Endothelial cell of umbilical vein (primary cell): ENCODE measurements at regions not wholly inside any gene's neighbourhood (a gene's known extent, or its start where the extent isn't known, plus 50 kb on each side); places are given as distances from the start of the nearest gene placed in this dataset.

ENCODE experiments used
- BruUV-seq: library from RNA; stranded (reverse); fragments of 400-500 nt; replicated peaks from 2 replicates; lab custom pipeline; 2021; lab: Mats Ljungman, UMichigan
- CTCF ChIA-PET: fragments of 300-600, 350-600 bp; sonication (Branson Sonifier 250); formaldehyde crosslinking; loops from one replicate; lab custom pipeline; 2021; ENCODE audit warnings: antibody characterized with exemption, inconsistent platforms; lab: Charles Lee
- POLR2A ChIA-PET: fragments of 300-600, 350-600 bp; sonication (Branson Sonifier 250); formaldehyde crosslinking; loops from one replicate; lab custom pipeline; 2021; ENCODE audit warnings: antibody characterized with exemption, inconsistent platforms; lab: Charles Lee
- DNase-seq: peaks from one replicate; pipeline ENCODE4 v3.0.0-alpha.2; 2011; ENCODE audit warnings: low read depth, low spot score
- FAIRE-seq: peaks from 2 replicates; lab custom pipeline; 2011; peaks lifted over from hg19 to GRCh38; lab: Jason Lieb, UNC
- H2AFZ ChIP-seq: 2 replicates; pipeline ENCODE4 v1.6.0; 2012; ENCODE audit warnings: low read depth, low read length, control low read depth, inconsistent platforms
- H3K27ac ChIP-seq: 2 replicates; pipeline ENCODE4 v1.5.1; 2011; ENCODE audit warnings: low read depth, mild to moderate bottlenecking, control low read depth, low read length, moderate library complexity; ENCODE audit not compliant: insufficient read depth
- H3K27me3 ChIP-seq, 2 experiments: 2 replicates each; pipeline versions ENCODE4 v1.6.0 to v1.6.1; 2011; ENCODE audit warnings: low read length in 2 of 2, mixed read lengths in 1 of 2; ENCODE audit not compliant: control insufficient read depth in 2 of 2, insufficient read depth in 2 of 2
- H3K36me3 ChIP-seq, 2 experiments: 2 replicates in 1 of 2; 3 replicates in 1 of 2; pipeline ENCODE4 v1.5.1; 2011; ENCODE audit warnings: low read length in 2 of 2, mild to moderate bottlenecking in 1 of 2, moderate library complexity in 1 of 2; ENCODE audit not compliant: control insufficient read depth in 2 of 2, insufficient read depth in 2 of 2; ENCODE audit errors: extremely low read depth in 1 of 2
- H3K4me1 ChIP-seq: 3 replicates; pipeline ENCODE4 v1.5.1; 2011; ENCODE audit warnings: mild to moderate bottlenecking, low read length; ENCODE audit not compliant: control insufficient read depth, insufficient read depth; ENCODE audit errors: extremely low read depth
- H3K4me2 ChIP-seq: 2 replicates; pipeline ENCODE4 v1.6.1; 2011; ENCODE audit warnings: low read length, control low read depth, mixed read lengths; ENCODE audit not compliant: insufficient read depth
- H3K4me3 ChIP-seq, 3 experiments: fragments of 200-600 bp in 1 of 3; sonication (generic), shearing (Covaris generic) in 1 of 3; replicated peaks in 1 of 3; 2 replicates each; pipeline ENCODE4 v1.5.1; 2011 to 2016; ENCODE audit warnings: control low read depth in 3 of 3, low read length in 3 of 3, mild to moderate bottlenecking in 2 of 3, inconsistent platforms in 1 of 3, low read depth in 1 of 3, moderate library complexity in 1 of 3; ENCODE audit not compliant: insufficient read depth in 1 of 3
- H3K79me2 ChIP-seq: 2 replicates; pipeline ENCODE4 v1.6.0; 2012; ENCODE audit warnings: low read length, inconsistent platforms; ENCODE audit not compliant: control insufficient read depth, insufficient read depth
- H3K9ac ChIP-seq: replicated peaks from 2 replicates; pipeline ENCODE3; 2011; ENCODE audit warnings: low read length, control low read depth; ENCODE audit not compliant: insufficient read depth; ENCODE audit errors: extremely low read depth
- H3K9me1 ChIP-seq: replicated peaks from 3 replicates; pipeline ENCODE4 v1.6.0; 2011; ENCODE audit warnings: mild to moderate bottlenecking, low read length; ENCODE audit not compliant: control insufficient read depth, insufficient read depth; ENCODE audit errors: extremely low read depth
- H3K9me3 ChIP-seq: replicated peaks from 2 replicates; pipeline ENCODE4 v1.5.1; 2012; ENCODE audit warnings: low read length, inconsistent platforms; ENCODE audit not compliant: control insufficient read depth, insufficient read depth
- H4K20me1 ChIP-seq: replicated peaks from 2 replicates; pipeline ENCODE3; 2011; ENCODE audit warnings: mild to moderate bottlenecking, low read length; ENCODE audit not compliant: control insufficient read depth, insufficient read depth; ENCODE audit errors: extremely low read depth
- CTCF ChIP-seq, 2 donors: IDR thresholded peaks; 1 replicate in 1 of 2; 2 replicates in 1 of 2; pipeline ENCODE4 v1.5.1; 2011; ENCODE audit warnings: low read length in 2 of 2, mild to moderate bottlenecking in 2 of 2, moderate library complexity in 2 of 2, control low read depth in 1 of 2, inconsistent platforms in 1 of 2, low read depth in 1 of 2; ENCODE audit not compliant: insufficient read depth in 1 of 2; ENCODE audit errors: extremely low read depth in 1 of 2
- EZH2 ChIP-seq: IDR thresholded peaks from 2 replicates; pipeline ENCODE4 v1.6.1; 2012; ENCODE audit warnings: borderline replicate concordance, low read depth, mild to moderate bottlenecking, moderate library complexity, low read length, inconsistent platforms; ENCODE audit not compliant: severe bottlenecking
- FOS ChIP-seq: IDR thresholded peaks from 2 replicates; pipeline ENCODE4 v1.6.1; 2011; ENCODE audit warnings: mild to moderate bottlenecking, low read length, moderate library complexity, borderline replicate concordance; ENCODE audit not compliant: insufficient read depth
- GATA2 ChIP-seq: IDR thresholded peaks from 2 replicates; pipeline ENCODE4 v1.7.0; 2011; ENCODE audit warnings: low read depth, mild to moderate bottlenecking, moderate library complexity, mixed read lengths, low read length; ENCODE audit not compliant: insufficient read length, insufficient read depth
- JUN ChIP-seq: IDR thresholded peaks from 2 replicates; pipeline ENCODE4 v1.6.1; 2011; ENCODE audit warnings: borderline replicate concordance, low read depth; ENCODE audit not compliant: insufficient read length, insufficient read depth
- MYC ChIP-seq: IDR thresholded peaks from one replicate; pipeline ENCODE4 v1.6.1; 2011; ENCODE audit warnings: mild to moderate bottlenecking, low read depth, low read length
- POLR2A ChIP-seq: IDR thresholded peaks from 2 replicates; pipeline ENCODE4 v1.6.1; 2012; ENCODE audit warnings: low read depth, mild to moderate bottlenecking, control low read depth, low read length
- POLR2AphosphoS5 ChIP-seq: IDR thresholded peaks from 2 replicates; pipeline ENCODE4 v1.6.1; 2012; ENCODE audit warnings: low read depth, mild to moderate bottlenecking, control low read depth, low read length, moderate library complexity; ENCODE audit not compliant: insufficient read depth
- dilution Hi-C: fragments of 300-500 bp; cut with MboI; formaldehyde crosslinking; loops from one replicate; pipeline ENCODE4 v1.15.0; 2019; ENCODE audit warnings: low sequenced_read_pairs; ENCODE audit not compliant: extremely low pct_ligation_motif_present
- intact Hi-C: fragments of 100-400 bp; cut with micrococcal nuclease; formaldehyde crosslinking; loops from one replicate; pipeline ENCODE4 v1.10.0; 2022
- TF ChIP-seq, protein P1 (sequence below): IDR thresholded peaks from 2 replicates; pipeline ENCODE4 v1.6.1; 2011; ENCODE audit not compliant: insufficient read depth, insufficient read length

- TF ChIP-seq POLR2AphosphoS5 (no peak), JUN (no peak), POLR2A (no peak), GATA2 (no peak), CTCF (IDR thresholded peaks at IDR 0.05; ENCODE audit: extremely low read depth in 1 of 2, insufficient read depth in 1 of 2, low read depth in 1 of 2, low read length in 2 of 2) (no peak), EZH2 (no peak), MYC (no peak), FOS (no peak)
- TF ChIP-seq, protein P1, sequence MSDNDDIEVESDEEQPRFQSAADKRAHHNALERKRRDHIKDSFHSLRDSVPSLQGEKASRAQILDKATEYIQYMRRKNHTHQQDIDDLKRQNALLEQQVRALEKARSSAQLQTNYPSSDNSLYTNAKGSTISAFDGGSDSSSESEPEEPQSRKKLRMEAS = no peak
- no peaks in the 10 kb centered on the region for H3K27me3 ChIP-seq
- no peaks in the 10 kb centered on the region for H4K20me1 ChIP-seq
- POLR2A ChIA-PET = interaction anchor here (0.6 kb wide), 1 partner anchor 105 kb away, joined by 3 read pairs; no protein-coding TSS in a partner anchor
- H3K4me3 ChIP-seq = no peak overlapping the region
- no peaks in the 10 kb centered on the region for H3K9me3 ChIP-seq
- no peak overlapping the region for H3K9ac ChIP-seq
- no peaks in the 10 kb centered on the region for H3K9me1 ChIP-seq
- intact Hi-C loops = no loop called here
- CTCF ChIA-PET = interaction anchor here (1.5 kb wide), 1 partner anchor 27 kb away, joined by 3 read pairs; no protein-coding TSS in a partner anchor
- dilution Hi-C loops = no loop called here
- no peak overlapping the region for H2AFZ ChIP-seq
- no peak for DNase-seq
- H3K4me1 ChIP-seq = peaks cover 24% of the 10 kb centered on the region
- no peak overlapping the region for H3K27ac ChIP-seq
- BruUV-seq = no TSS peak
- H3K36me3 ChIP-seq = no peaks in the 10 kb centered on the region
- peak; percentile 35 for FAIRE-seq
- no peak overlapping the region for H3K4me2 ChIP-seq
- H3K79me2 ChIP-seq = no peaks in the 10 kb centered on the region
Measured at GRCh38 chr18:23384778-23385736, 68.0 kb upstream of the RIOK3 start.
